ENCODE measurements at regions not wholly inside any gene's neighbourhood (a gene's known extent, or its start where the extent isn't known, plus 50 kb on each side); places are given as distances from the start of the nearest gene placed in this dataset.

DNA sequence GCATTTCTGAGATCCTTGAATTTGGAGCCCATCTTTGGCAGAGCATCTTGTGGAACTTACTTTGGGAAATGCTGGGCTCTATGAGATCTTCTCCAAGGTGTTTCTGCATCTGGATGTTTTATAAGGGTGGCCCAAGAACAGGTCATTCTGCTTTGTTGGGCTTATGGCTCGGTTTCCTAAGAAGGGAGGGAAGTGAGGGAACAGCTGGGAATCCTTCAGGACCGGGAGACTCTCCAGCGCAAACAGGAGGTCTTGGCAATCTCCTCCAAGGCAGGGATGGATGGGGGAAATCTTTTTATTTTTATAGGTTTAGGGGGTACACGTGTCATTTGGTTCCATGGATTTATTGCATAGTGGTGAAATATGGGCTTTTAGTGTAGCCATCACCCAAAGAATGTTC is 54.7 kb downstream of the IRX3 start:
- DNase-seq (ENCODE audit: low read depth) = no peak

- no peak for DNase-seq (ENCODE audit: low read depth)
These were observed 55.3 kb downstream of the IRX3 start for GRCh38 chr16:54231336-54231735.

GRCh38 chr16:54228325-54228724 is 58.3 kb downstream of the IRX3 start:
- no peak for DNase-seq (ENCODE audit: low read depth)

GRCh38 chr16:54226296-54227010 is 60.1 kb downstream of the IRX3 start:
- no peak for DNase-seq (ENCODE audit: low read depth)

- DNase-seq (ENCODE audit: low read depth) = no peak
These were observed 66.9 kb downstream of the IRX3 start for GRCh38 chr16:54219709-54220108.

- DNase-seq (ENCODE audit: low read depth) = no peak
These were observed 69.9 kb downstream of the IRX3 start for GRCh38 chr16:54216688-54217087.

DNA sequence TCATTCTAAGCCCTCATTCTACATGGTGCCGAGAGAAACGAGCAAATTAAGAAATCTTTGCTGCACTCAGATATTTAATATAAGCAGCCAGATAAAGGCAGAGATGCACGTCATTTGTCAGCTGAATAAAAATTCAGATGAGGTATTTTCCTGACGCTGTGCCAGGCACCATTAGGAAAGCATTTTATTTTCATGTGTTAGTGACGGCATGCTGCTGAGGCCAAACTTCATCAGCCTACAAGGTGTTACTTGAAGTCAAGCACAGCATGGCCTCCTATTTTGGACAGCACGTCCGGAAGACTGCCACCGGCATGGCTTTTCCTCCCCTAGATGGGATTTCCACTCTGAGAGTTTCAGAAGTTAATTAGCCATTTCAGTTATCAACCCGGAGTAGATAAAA is 70.3 kb downstream of the IRX3 start:
- DNase-seq (ENCODE audit: low read depth) = peak; percentile 16

- DNase-seq (ENCODE audit: low read depth) = no peak
These were observed 71.1 kb downstream of the IRX3 start for GRCh38 chr16:54215471-54215870.

DNA sequence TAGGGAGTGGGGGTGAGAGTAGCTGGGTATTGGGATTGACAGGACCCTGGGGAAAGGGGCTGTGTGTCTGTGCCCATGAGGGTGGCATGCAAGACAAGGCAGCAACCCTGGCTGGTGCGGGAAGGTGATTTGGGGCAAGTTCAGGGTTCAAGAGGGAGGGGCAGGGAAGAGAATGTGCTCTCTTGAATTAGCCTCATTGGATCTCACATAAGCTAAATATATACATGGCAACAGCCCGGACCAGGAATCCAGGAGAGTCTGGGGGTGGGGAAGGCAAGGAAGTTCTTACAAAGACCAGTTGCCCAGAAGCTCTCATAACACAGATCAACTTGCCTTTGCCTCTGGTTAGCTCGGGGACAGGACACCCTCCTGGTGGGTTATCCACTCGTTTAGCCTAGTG is 73.3 kb downstream of the IRX3 start:
- no peak for DNase-seq (ENCODE audit: low read depth)

DNA sequence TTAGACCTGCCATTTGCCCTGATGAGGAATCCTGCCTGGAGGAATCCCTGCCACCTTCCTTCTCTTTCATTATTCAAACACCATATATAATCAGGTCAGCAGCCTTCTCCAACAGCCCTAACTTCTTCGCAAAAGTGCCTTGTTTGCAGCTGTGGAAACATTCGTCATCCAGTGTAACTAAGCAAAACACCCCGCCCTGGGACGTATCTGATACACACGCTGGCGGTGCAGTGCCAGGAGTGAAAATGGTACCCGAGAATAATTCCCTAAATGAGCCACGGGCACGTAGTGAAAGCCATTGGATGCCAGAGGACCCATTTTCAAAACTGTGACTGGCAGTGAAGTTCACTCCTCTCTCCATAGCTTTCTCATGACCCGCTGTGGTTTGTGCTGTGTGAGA is 73.7 kb downstream of the IRX3 start:
- DNase-seq (ENCODE audit: low read depth) = no peak

GRCh38 chr16:54211203-54211602 is 75.4 kb downstream of the IRX3 start:
- DNase-seq (ENCODE audit: low read depth) = no peak

DNA sequence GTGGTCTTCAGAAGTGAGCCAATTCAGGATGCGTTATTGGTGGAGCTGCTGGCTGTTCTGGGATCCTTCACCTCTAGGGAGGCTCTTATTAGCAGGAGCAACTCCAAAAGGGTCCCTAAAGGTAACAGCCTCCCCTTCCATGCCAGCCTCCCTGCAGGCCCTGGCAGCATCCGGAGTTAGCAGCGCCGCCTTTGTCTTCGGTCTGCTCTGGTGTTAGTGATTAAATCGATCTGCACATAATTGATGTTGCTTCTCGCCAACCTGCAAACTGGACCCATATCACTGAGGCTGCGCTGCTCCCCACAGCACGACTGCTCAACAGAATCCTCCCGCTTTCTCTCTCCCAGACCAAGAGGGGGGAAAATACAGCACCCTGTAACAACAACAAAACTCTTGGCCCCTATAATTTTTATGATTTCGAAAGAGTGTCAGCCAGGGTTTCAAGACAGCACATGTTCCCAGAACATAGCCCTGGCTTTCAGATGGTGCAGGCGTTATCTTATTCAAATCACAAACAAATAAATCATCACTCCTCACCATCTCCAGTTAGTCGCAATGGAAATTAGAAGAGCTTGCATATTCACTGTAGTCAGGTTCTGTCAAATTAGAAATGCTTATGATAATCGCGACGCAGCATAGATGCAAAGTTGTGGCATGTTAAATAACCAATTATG is 76.0 kb downstream of the IRX3 start:
- DNase-seq (ENCODE audit: low read depth) = no peak

DNA sequence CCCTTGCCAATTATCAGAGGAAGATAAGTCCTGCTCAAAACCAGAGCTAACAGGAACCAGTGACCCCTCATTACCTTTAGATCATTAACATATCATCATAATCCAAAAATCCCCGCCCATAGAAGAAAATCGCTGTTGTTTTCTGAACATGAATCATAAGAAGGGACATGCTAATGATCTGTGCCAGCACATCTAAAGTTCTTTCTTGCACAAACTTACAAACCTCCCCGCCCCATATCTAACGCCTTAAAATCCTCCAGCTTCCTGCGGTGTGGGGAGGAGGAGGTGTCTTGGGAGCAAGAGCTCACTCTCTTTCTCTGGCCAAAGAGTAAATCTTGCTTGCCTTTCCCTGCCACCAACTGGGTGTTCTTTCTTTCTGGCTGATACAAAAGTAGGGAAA is 78.3 kb downstream of the IRX3 start:
- DNase-seq (ENCODE audit: low read depth) = peak; percentile 11

GRCh38 chr16:54207837-54208236 is 78.8 kb downstream of the IRX3 start:
- no peak for DNase-seq (ENCODE audit: low read depth)

DNA sequence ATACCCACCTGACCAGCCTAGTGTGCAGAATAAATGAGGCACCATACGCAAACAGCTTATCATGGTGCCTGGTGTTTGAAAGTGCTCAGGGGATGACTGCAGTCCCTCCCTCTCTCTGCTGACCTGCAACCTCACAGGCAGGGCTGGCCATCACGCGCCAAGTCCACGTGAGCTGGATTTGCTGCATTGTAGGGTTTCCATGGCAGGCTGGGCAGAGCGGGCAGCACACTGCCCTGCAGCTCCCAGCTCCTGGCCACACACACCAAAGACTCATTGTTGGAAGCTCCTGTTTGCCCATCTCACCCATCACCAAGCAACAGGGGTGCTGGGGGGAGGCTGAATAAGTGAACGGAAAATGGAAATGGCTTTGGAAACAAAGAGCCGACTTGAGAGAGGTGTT is 81.8 kb downstream of the IRX3 start:
- no peak for DNase-seq (ENCODE audit: low read depth)

DNA sequence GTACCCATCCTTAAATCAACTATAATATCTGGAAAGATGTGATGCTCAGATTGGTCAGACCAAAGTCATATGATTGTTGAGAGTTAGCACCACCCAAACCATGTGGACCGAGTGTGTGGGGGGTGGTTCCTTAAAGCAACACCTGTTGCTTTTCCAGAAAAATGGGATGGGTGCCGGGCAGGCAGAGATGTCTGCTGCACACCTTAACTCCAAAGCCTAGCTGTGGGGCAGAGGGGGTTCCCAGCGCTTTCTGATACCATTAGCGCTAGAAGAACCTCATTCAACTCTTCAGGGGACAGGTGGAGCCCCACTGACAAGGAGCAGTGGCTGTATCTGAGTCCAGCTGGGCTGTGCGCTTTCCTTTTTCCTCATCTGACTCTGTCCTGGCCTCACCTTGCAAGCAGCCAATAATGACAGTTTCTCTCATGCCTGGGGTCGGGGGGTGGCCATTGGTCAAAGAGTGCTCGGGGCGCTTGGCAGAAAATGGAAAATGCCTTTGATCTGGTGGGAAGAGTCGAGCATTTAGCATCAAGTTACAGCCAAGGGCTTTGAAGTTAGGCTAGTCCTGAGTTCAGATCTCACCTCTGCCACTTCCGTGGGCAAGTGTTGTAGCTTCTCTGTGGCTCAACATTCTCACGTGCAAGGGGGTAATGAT is 82.6 kb downstream of the IRX3 start:
- DNase-seq (ENCODE audit: low read depth) = no peak

DNA sequence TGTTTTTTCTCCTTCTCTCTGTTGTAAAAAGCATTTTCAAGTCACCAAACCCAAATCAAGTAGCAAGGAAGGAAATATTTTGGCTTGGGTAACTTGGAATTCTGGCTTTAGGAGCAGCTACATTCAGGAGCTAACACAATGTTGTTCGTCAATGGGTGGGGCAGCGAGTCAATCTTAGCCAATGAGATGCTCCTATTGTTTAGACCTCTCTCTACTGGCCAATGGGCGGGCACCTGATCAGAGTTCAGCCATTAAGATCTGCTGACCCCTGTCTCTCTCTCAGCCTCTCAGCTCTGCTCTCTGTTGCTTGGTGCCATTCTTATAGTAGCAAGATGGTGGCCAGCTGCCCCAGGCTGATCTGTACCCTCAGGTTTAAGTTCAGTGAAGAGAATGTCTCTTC is 83.2 kb downstream of the IRX3 start:
- DNase-seq (ENCODE audit: low read depth) = no peak
